GM12873 (cell line): ENCODE measurements at regions not wholly inside any gene's neighbourhood (a gene's known extent, or its start where the extent isn't known, plus 50 kb on each side); places are given as distances from the start of the nearest gene placed in this dataset.

ENCODE experiments used
- TF ChIP-seq, protein P1 (sequence below): IDR thresholded peaks from 2 replicates; pipeline ENCODE4 v1.5.1; 2012; ENCODE audit warnings: low read depth, mild to moderate bottlenecking, moderate library complexity, low read length, control low read depth; ENCODE audit not compliant: insufficient read depth; ENCODE audit errors: missing control alignments

DNA sequence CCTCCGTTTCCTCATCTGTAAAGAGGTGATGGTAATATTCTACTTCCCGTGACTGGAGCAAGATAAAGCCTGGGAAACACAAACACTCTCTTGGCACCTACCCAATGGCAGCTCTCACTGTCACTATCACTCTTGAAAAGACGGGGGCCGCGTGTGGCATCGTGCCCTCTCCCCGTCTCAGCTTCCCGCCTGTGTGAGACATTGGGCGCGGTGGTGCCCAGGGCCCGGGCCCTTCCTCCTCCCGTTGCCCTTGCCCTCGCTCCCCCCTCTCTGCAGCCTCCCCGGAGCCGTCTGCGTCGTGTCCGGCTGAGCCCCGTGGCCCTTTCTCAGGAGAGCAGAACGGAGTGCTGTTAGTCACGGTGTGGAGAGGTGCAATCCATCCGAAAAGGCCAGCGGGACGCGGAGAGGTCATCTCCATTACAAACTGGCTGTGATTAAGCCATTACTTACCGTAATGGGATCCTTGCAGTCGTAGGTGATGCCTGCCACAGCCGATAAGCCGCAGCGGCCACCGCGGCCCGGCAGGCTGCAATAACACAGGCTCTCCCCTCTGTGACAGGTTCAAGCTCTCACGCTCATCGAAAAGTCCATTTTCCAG, 156.4 kb upstream of the ZC3H12A start:
- TF ChIP-seq, protein P1, sequence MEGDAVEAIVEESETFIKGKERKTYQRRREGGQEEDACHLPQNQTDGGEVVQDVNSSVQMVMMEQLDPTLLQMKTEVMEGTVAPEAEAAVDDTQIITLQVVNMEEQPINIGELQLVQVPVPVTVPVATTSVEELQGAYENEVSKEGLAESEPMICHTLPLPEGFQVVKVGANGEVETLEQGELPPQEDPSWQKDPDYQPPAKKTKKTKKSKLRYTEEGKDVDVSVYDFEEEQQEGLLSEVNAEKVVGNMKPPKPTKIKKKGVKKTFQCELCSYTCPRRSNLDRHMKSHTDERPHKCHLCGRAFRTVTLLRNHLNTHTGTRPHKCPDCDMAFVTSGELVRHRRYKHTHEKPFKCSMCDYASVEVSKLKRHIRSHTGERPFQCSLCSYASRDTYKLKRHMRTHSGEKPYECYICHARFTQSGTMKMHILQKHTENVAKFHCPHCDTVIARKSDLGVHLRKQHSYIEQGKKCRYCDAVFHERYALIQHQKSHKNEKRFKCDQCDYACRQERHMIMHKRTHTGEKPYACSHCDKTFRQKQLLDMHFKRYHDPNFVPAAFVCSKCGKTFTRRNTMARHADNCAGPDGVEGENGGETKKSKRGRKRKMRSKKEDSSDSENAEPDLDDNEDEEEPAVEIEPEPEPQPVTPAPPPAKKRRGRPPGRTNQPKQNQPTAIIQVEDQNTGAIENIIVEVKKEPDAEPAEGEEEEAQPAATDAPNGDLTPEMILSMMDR, result no peak

- TF ChIP-seq, protein P1, result no peak
Measured at GRCh38 chr1:37318490-37318889, 155.9 kb upstream of the ZC3H12A start.

GRCh38 chr1:37319284-37319683, 155.1 kb upstream of the ZC3H12A start:
- TF ChIP-seq, protein P1, result no peak

- TF ChIP-seq, protein P1, result peak; percentile 84
Measured at GRCh38 chr1:37323486-37324377, 150.6 kb upstream of the ZC3H12A start.

- TF ChIP-seq, protein P1, result no peak
Measured at GRCh38 chr1:37325010-37325409, 149.4 kb upstream of the ZC3H12A start.

GRCh38 chr1:37325509-37326437, 148.6 kb upstream of the ZC3H12A start:
- TF ChIP-seq, protein P1, result no peak
